Lung (tissue), 11 donors: ENCODE measurements at regions not wholly inside any gene's neighbourhood (a gene's known extent, or its start where the extent isn't known, plus 50 kb on each side); places are given as distances from the start of the nearest gene placed in this dataset.

Experiments
- ATAC-seq: fragments of 200-7000 bp; cut with Tn5 transposase; one replicate; pipeline ENCODE4 v1.9.1; 2020; ENCODE audit warnings: moderate number of reproducible peaks; ENCODE audit not compliant: insufficient read depth, low FRiP score
- DNase-seq, 3 donors: peaks; one replicate each; pipeline ENCODE4 v3.0.0-alpha.2; 2013 to 2017
- H3K27ac ChIP-seq, 2 donors: one replicate each; pipeline ENCODE4 v1.5.1; 2013; ENCODE audit warnings: mild to moderate bottlenecking in 2 of 2, moderate library complexity in 2 of 2, control low read depth in 1 of 2, inconsistent platforms in 1 of 2, low read depth in 1 of 2, low read length in 1 of 2
- H3K27me3 ChIP-seq, 3 donors: one replicate each; pipeline ENCODE4 v1.5.1; 2013; ENCODE audit warnings: low read length in 2 of 3; ENCODE audit not compliant: control insufficient read depth in 3 of 3, insufficient read depth in 3 of 3
- H3K36me3 ChIP-seq, 4 donors: one replicate each; pipeline ENCODE4 v1.5.1; 2013; ENCODE audit warnings: low read length in 4 of 4, mild to moderate bottlenecking in 1 of 4, moderate library complexity in 1 of 4; ENCODE audit not compliant: control insufficient read depth in 4 of 4, insufficient read depth in 4 of 4
- H3K4me1 ChIP-seq, 5 donors: one replicate each; pipeline ENCODE4 v1.5.1; 2013; ENCODE audit warnings: low read length in 5 of 5, mild to moderate bottlenecking in 2 of 5, moderate library complexity in 1 of 5; ENCODE audit not compliant: control insufficient read depth in 5 of 5, insufficient read depth in 5 of 5
- H3K4me3 ChIP-seq: one replicate; pipeline ENCODE4 v1.5.1; 2013; ENCODE audit warnings: mild to moderate bottlenecking, control low read depth, moderate library complexity
- H3K9ac ChIP-seq, 2 donors: one replicate each; pipeline ENCODE4 v1.5.1; 2013; ENCODE audit warnings: low read length in 2 of 2, control low read depth in 1 of 2; ENCODE audit not compliant: insufficient read depth in 1 of 2
- H3K9me3 ChIP-seq, 4 donors: one replicate each; pipeline ENCODE4 v1.5.1; 2013; ENCODE audit warnings: low read length in 3 of 4, mild to moderate bottlenecking in 1 of 4, moderate library complexity in 1 of 4; ENCODE audit not compliant: control insufficient read depth in 4 of 4, insufficient read depth in 3 of 4
- CTCF ChIP-seq: IDR thresholded peaks from 2 replicates; pipeline ENCODE4 v1.5.1; 2012; ENCODE audit warnings: mild to moderate bottlenecking; ENCODE audit errors: control extremely low read depth, extremely low read depth
- WGBS, 2 donors: extraction: QIAGEN DNeasy Blood & Tissue Kit; methylation state at CpG; one replicate each; pipeline ENCODE4 v1.1.7; 2013; 5-methylcytosine and 5-hydroxymethylcytosine counted together
- donor health status: control.
- donor health status: control.
- donor health status: Bipolar disorder and iron deficiency.
- donor health status: healthy.
- donor health status: DM: yes; HTN: yes; CAD: no.

GRCh38 chr3:194022816-194023215 lies 113.1 kb upstream of the HES1 start:
- Histone ChIP-seq H3K4me1 (peaks cover 0 to 5% (median 0%) of the 10 kb centered on the region in 5 donors), H3K4me3 (no peak overlapping the region), H3K9me3 (no peaks in the 10 kb centered on the region), H3K27me3 (no peaks in the 10 kb centered on the region), H3K27ac (no peak overlapping the region), H3K9ac (no peak overlapping the region), H3K36me3 (no peaks in the 10 kb centered on the region)
- DNase-seq (no peak), ATAC-seq (no peak)
- TF ChIP-seq CTCF, result no peak
- WGBS, 2 donors, result 84 to 97% methylated on average over 5 of the region's 5 CpGs

- no peak overlapping the region for H3K9ac ChIP-seq
- ATAC-seq (no peak), DNase-seq (no peak)
- no peaks in the 10 kb centered on the region for H3K27me3 ChIP-seq
- H3K9me3 ChIP-seq, result no peaks in the 10 kb centered on the region
- no peak overlapping the region for H3K4me3 ChIP-seq
- WGBS, 2 donors, result 75 to 80% methylated on average over 9 of the region's 9 CpGs
- H3K27ac ChIP-seq, result no peak overlapping the region
- H3K4me1 ChIP-seq, result peaks cover 0 to 5% (median 0%) of the 10 kb centered on the region in 5 donors
- H3K36me3 ChIP-seq, result no peaks in the 10 kb centered on the region
- TF ChIP-seq CTCF, result no peak
Measured at GRCh38 chr3:194023501-194024280, 112.3 kb upstream of the HES1 start.

- ATAC-seq, result no peak
- Histone ChIP-seq H3K9me3 (no peaks in the 10 kb centered on the region), H3K9ac (no peak overlapping the region), H3K4me3 (no peak overlapping the region), H3K4me1 (peaks cover 0 to 5% (median under 1%) of the 10 kb centered on the region in 5 donors), H3K27ac (no peak overlapping the region), H3K36me3 (no peaks in the 10 kb centered on the region), H3K27me3 (no peaks in the 10 kb centered on the region)
- TF ChIP-seq CTCF, result no peak
- no peak for DNase-seq
- WGBS, 2 donors, result 83 to 92% methylated on average over 5 of the region's 5 CpGs
Measured at GRCh38 chr3:194025119-194025518, 110.8 kb upstream of the HES1 start.
